ENCODE measurements at regions not wholly inside any gene's neighbourhood (a gene's known extent, or its start where the extent isn't known, plus 50 kb on each side); places are given as distances from the start of the nearest gene placed in this dataset.

DNA sequence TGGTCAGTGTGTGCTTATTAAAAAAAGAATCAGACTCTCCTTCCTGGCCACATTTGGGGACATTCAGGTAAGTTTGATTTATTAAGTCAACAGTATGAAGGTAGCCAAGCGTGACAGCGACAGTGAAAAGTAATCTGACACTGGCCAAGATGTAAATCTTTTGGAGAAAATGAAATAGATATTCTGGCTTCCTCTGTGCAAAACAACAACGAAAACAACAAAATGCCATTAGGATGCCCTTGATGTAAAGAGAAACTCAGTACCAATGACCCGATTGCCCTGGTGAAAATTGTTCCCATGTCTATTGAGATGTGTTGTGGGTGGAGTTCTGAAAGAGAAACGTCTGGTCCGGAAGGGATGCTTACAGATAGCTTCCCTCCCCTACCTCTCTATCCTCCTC, 267.8 kb downstream of the MAT2B start:
- Mint-ChIP-seq H3K27me3 (ENCODE audit: low read depth) (peaks cover 14% of the 10 kb centered on the region), H3K4me3 (ENCODE audit: unreplicated experiment) (no peak overlapping the region), H3K4me1 (ENCODE audit: low read depth) (no peaks in the 10 kb centered on the region), H3K36me3 (ENCODE audit: low read depth) (no peaks in the 10 kb centered on the region), H3K27ac (ENCODE audit: unreplicated experiment) (no peak overlapping the region), H3K9me3 (ENCODE audit: low read depth) (peaks cover 5% of the 10 kb centered on the region)
- DNase-seq (ENCODE audit: low spot score): no peak
- TF ChIP-seq, protein P1, sequence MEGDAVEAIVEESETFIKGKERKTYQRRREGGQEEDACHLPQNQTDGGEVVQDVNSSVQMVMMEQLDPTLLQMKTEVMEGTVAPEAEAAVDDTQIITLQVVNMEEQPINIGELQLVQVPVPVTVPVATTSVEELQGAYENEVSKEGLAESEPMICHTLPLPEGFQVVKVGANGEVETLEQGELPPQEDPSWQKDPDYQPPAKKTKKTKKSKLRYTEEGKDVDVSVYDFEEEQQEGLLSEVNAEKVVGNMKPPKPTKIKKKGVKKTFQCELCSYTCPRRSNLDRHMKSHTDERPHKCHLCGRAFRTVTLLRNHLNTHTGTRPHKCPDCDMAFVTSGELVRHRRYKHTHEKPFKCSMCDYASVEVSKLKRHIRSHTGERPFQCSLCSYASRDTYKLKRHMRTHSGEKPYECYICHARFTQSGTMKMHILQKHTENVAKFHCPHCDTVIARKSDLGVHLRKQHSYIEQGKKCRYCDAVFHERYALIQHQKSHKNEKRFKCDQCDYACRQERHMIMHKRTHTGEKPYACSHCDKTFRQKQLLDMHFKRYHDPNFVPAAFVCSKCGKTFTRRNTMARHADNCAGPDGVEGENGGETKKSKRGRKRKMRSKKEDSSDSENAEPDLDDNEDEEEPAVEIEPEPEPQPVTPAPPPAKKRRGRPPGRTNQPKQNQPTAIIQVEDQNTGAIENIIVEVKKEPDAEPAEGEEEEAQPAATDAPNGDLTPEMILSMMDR (IDR thresholded peaks at IDR 0.05): no peak

DNA sequence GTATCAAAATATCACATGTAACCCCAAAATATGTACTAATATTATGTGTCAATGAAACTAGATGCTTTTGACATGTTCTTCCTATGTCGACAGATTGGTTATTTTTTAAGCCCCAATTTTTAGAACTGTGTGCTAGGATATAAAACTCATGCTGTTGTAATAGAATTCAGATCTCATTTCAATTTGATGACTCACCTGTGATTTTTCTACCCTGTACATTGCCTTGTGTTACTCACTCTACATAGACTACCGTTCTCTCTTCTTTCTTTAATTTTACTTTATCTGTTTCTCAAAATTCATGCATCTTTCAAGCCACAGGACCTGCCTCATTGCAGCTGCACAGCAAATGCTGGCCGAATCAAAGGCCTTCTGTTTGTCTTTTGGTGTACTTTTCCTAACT, 284.5 kb downstream of the MAT2B start:
- H3K36me3 Mint-ChIP-seq (ENCODE audit: low read depth): no peaks in the 10 kb centered on the region
- peaks cover 17% of the 10 kb centered on the region for H3K9me3 Mint-ChIP-seq (ENCODE audit: low read depth)
- TF ChIP-seq, protein P1 (IDR thresholded peaks at IDR 0.05): no peak
- no peak overlapping the region for H3K27ac Mint-ChIP-seq (ENCODE audit: unreplicated experiment)
- H3K4me3 Mint-ChIP-seq (ENCODE audit: unreplicated experiment): no peak overlapping the region
- DNase-seq (ENCODE audit: low spot score): no peak
- peaks cover 1% of the 10 kb centered on the region for H3K27me3 Mint-ChIP-seq (ENCODE audit: low read depth)
- H3K4me1 Mint-ChIP-seq (ENCODE audit: low read depth): no peaks in the 10 kb centered on the region

DNA sequence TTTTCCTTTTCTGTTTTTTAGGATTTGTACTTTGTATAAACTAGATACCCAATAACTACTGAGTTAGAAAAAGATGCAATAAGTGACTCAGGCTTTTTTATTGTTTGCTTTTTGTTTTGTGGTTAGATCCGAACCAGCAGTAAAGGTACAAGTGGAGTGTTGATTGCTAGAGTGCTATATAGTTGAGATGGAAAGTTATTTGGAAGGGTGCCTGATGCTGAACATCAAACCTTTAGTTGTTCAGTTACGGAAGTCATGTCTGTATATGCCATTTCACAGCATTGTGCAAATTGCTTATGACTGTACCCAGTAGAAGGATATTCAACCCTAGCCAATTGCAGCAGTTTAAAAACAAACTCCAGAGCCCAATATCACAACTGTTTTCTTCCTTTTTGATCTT, 285.1 kb downstream of the MAT2B start:
- Mint-ChIP-seq H3K9me3 (ENCODE audit: low read depth) (peaks cover 17% of the 10 kb centered on the region), H3K27me3 (ENCODE audit: low read depth) (peaks cover 1% of the 10 kb centered on the region), H3K36me3 (ENCODE audit: low read depth) (no peaks in the 10 kb centered on the region), H3K4me1 (ENCODE audit: low read depth) (no peaks in the 10 kb centered on the region), H3K27ac (ENCODE audit: unreplicated experiment) (no peak overlapping the region), H3K4me3 (ENCODE audit: unreplicated experiment) (no peak overlapping the region)
- no peak for DNase-seq (ENCODE audit: low spot score)
- TF ChIP-seq, protein P1 (IDR thresholded peaks at IDR 0.05): no peak

DNA sequence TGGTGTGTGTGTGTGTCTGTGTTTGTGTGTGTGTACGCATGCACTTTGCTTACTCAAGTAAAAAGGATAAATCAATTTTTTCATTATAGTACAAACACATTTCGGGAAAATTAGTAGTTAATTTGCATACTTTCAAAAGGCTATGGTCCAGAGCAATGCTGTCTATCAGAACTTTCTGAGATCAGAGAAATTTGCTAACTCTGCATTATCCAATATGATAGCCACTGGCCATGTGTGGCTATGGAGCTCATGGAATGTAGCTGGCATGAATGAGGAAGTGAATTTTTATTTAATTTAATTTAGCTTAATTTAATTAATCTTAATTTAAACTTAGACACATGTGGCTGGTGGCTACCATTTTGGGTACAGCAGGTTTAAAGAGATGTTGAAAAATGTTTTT, 289.6 kb downstream of the MAT2B start:
- no peaks in the 10 kb centered on the region for H3K9me3 Mint-ChIP-seq (ENCODE audit: low read depth)
- H3K4me1 Mint-ChIP-seq (ENCODE audit: low read depth): no peaks in the 10 kb centered on the region
- H3K27ac Mint-ChIP-seq (ENCODE audit: unreplicated experiment): no peak overlapping the region
- TF ChIP-seq, protein P1 (IDR thresholded peaks at IDR 0.05): no peak
- peaks cover 1% of the 10 kb centered on the region for H3K27me3 Mint-ChIP-seq (ENCODE audit: low read depth)
- DNase-seq (ENCODE audit: low spot score): no peak
- H3K4me3 Mint-ChIP-seq (ENCODE audit: unreplicated experiment): no peak overlapping the region
- no peaks in the 10 kb centered on the region for H3K36me3 Mint-ChIP-seq (ENCODE audit: low read depth)

DNA sequence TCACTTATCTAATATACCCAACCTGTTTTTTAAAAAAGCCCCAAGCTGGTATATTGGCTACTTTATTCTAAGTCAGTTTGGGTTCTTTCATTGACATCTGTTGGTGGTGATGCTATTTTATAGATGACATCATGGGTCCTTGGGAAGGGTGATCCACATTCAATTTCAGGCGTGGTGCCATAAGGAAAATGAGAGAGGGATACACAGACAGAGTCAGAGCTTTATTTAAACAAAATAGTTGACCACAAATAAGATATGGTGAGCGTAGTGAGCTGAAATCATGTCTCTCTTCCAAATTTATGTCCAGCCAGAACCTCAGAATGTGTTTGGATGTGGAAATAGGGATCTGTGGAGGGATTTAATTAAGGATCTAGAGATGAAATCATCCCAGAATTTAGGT, 302.4 kb downstream of the MAT2B start:
- DNase-seq (ENCODE audit: low spot score): no peak
- no peaks in the 10 kb centered on the region for H3K4me1 Mint-ChIP-seq (ENCODE audit: low read depth)

More for the DNA sequence above, 302.4 kb downstream of the MAT2B start:
- Mint-ChIP-seq H3K27me3 (ENCODE audit: low read depth) (peaks cover 3% of the 10 kb centered on the region), H3K4me3 (ENCODE audit: unreplicated experiment) (no peak overlapping the region), H3K36me3 (ENCODE audit: low read depth) (no peaks in the 10 kb centered on the region), H3K27ac (ENCODE audit: unreplicated experiment) (no peak overlapping the region), H3K9me3 (ENCODE audit: low read depth) (no peaks in the 10 kb centered on the region)
- TF ChIP-seq, protein P1 (IDR thresholded peaks at IDR 0.05): no peak
